GM19395 (cell line): ENCODE measurements at regions not wholly inside any gene's neighbourhood (a gene's known extent, or its start where the extent isn't known, plus 50 kb on each side); places are given as distances from the start of the nearest gene placed in this dataset.

Experiments
- ATAC-seq: cut with Tn5 transposase; IDR thresholded peaks from one replicate; pipeline ENCODE4 v1.9.1; 2021; ENCODE audit warnings: mild to moderate bottlenecking, moderate library complexity; ENCODE audit not compliant: unreplicated experiment

DNA sequence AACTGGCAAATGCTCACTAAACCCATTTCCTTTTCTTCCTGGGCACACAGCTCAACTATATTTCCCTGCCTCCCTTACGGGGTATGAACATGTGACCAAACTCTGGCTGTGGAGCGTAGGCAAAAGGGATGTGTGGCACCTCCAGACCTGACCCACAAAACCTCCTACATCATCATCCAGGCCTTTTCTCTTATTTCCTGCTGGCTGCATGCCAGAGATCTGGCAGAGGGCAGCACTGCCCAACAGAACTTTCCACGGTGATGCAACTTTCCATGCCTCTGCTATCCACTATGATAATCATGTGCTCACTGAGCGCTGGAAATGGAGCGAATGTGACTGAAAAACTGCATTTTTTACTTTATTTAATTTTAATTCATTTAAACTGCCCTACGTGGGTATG lies 99.6 kb upstream of the CACNA1E start:
- no peak for ATAC-seq

DNA sequence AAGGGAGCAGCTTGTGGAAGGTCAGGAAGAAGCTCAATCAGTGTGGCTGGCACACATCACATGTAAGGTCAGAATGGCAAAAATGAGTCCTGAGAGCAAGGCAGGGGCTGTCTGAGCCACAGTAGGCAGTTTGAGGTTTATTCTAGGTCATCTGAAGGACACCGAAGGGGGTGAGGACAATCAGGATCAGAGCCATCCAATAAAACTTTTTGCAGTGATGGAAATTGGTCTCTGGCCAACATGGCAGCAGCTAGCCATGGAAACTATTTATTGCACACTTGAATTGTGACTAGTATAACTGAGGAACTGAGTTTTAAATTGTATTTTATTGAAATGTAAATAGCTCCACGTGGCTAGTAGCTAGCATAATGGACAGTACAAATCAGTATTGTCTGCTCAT lies 97.0 kb upstream of the CACNA1E start:
- no peak for ATAC-seq

DNA sequence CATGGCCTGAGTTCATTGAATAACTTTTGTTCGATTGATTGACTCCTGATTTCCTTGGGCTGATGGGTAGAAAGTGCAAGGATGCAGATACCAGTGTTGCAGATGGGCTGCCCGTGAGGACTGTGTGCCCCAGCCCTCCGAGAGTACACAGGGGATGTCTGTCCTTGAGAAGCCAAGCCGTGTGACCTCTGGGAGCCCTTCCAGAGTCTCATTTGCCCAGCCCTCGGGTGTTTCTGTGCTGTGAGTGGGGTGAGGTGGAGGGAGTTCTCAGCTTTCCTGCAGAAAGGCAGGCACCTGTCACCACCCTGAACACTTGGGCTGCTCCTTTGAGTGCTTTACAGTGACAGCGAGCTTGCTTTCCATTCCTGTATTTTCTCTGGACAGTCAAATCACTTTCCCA lies 96.4 kb upstream of the CACNA1E start:
- ATAC-seq = no peak

DNA sequence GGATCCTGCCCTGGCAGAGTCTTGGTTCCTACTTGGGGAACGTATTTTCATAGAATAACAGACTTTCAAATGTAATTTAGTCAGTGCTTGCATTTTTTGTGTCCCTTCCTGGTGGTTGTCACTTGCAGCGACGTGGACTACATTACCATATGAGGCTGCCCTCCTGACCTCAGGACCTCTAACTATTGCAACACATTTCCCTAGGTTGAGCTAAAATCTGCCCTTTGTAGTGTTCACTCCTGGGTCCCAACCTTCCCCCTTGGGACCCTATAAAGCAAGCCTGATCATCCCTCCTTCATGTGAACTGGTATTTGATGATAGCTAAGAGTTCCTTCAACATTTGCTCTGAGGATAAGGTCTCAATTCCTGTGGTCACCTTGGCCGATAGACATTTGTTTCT lies 95.6 kb upstream of the CACNA1E start:
- no peak for ATAC-seq

DNA sequence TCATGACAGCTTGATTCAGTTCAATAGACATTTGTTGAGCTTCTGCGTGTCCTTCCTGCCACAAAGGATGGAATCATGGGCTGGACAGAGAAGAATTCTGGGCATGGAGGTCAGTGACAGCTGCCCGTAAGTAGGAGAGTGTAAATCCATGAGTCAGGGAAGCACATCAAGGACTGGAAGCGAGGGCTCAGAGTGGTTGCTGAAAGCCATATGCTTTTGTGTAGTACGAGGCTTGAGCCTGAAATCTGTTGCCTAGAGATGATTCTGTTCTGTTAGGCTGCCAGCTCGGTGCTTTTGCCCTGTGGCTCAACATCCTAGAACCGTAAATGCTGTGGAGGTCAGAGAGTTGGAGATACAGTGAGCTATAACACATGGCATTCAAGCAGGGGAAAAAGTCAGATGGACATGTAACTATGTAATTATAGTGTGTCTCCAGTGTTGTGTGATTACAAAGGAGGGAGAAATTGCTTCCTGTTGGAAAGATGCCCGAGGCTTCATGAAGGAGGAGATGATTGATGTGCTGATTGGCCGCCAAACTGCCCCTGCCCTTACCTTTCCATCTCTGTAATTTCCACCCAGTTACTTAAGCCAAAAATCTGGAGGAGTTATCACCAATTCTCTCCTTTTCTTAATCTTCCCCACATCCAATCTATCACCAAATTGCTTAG lies 92.8 kb upstream of the CACNA1E start:
- ATAC-seq = no peak

DNA sequence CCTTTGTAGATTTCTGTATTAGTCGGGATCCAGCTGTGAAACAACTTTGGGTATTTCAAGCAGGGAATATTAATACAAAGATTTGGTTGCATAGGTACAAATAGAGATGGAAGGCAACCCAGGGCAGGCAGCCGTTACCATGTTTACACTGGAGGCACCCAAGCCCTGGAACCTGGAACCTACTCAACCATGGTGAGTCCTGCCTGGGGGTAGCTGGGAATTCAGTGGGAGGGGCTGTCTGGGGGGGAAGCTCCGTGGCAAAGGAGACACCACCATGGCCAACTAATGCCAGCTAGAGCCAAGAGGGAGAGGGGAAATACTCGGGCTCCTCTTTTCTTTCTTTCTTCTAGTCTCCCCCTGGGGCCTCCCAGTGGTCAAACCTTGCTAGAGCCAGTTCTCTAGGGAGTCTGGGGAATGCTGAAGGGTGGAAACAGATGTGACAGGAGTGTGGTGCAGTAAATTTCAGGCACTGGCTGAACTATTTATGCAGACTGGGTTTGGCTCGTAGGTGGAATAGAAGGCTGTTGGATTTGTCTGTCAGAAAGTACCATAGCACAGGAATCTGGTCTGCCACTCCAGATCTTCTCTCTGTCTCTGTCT lies 91.9 kb upstream of the CACNA1E start:
- no peak for ATAC-seq

DNA sequence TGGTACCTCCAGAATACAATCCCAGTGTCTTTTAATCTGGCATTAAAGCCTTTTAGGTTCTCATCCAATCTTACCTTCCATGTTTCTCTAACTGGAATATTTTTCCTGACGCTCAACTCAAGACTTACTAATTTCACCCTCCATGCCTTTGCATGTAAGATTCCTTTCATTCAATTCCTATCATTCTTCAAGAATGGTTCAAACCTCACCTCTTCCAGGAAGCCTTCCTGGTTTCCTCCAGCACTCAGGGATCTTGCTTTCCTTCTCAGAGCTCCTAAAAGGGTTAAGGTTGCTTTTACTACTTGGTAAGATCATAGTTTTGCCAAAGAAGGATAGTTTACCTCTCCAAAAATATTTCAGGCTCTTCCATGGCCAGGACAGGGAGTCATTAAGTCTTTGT lies 91.2 kb upstream of the CACNA1E start:
- no peak for ATAC-seq

DNA sequence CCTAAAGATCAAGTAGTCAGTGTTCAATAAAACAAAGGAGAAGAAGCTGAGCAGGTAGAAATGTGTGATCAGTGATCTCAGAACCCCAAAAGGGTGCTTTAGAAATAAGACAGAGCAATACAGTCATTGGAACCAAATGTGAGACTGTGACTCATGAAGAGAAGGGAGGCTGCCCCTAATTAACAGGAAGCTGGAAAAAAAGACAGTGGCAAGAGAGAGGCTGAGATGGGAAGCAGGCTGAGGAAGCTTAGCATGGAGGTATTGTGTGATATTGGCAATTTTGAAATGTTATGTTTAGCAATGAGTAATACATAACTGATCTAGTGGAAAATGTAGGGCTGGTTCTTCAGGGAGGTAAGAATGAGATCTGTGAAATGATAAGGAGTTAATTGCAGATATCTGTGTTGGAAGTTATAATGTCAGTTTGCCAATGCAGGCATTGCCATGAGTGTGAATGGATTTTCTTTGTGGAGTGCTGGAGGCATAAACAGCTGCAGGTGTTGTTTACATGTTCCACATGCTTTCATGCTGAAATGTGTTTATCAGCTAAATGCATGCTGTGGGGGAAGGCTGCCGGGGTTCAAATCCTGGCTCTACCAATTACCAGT lies 90.6 kb upstream of the CACNA1E start:
- no peak for ATAC-seq

DNA sequence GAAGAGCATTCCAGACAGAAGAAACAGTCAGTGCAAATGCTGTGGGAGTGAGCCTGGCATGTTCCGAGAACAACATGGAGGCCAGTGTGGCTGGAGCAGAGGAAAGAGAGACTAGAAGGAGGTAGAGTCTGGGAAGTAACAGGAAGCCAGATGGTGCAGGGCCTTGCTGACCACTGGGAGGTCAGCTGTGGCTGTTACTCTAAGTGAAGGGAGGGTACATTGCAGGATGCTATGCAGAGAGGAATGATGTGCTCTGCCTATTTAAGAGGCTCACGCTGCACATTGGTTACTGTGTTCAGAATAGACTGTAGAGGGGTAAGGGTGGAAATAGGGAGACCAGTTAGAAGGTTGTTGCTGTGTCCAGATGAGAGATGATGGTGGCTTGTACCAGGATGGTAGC lies 88.6 kb upstream of the CACNA1E start:
- no peak for ATAC-seq

DNA sequence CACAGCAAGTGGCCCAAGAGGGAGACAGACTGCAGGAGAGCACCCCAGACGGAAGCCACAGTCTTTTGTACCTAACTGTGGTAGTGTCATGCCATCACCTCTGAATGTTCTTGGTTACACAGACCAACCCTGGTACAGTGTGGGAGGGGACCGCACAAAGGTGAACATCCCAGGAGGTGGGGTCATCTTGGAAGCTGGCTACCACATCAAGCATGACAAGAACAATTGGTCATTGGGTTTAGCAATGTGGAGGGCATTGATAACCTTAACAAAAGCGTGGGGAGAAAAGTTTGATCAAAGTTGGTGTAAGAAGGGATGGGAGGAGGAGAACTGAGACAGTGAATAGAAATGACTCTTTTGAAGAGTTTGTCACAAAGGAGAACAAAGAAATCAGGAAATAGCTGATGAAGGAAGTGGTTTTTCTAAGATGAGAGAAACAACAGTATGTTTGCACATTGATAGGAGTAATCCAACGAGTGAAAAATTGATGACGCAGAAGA lies 87.1 kb upstream of the CACNA1E start:
- no peak for ATAC-seq

DNA sequence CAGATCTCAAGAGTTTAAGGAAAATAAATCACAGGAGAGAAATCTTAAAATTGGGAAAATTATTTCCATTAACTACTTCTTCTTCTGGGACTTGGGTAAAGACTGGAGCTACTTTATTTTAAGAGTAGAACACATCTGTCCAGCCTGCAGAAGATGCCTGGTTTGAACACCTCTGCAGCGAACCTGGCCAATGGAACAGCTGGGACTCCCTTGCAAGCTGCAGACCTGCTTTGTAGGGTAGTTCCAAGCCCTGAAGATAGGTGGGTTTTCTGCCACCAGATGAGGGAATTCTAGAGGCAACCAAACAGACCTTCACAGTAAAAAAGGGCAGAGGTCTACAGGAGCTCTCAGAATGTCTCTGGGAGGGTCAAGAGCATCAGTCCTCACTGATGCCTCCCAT lies 86.5 kb upstream of the CACNA1E start:
- no peak for ATAC-seq

DNA sequence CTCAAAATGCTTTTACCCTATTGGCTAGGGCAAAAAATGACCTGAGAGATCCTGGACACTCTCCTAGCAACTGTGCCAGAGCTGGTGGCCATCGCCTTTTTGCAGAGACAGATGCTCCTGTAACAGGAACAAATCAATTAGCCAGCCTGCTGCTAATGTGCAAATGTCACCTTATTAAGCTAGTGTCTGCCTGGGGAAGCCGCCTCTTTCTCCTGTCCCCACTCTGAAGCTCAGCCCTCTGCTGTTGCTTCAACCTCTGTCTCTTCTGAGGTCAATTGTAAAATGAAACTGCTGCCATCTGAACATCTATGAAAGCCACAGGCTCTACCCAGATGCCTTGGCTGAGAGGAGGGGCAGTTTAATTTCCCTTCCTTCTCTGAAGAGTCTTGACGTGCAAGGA lies 85.5 kb upstream of the CACNA1E start:
- ATAC-seq = peak; percentile 68

DNA sequence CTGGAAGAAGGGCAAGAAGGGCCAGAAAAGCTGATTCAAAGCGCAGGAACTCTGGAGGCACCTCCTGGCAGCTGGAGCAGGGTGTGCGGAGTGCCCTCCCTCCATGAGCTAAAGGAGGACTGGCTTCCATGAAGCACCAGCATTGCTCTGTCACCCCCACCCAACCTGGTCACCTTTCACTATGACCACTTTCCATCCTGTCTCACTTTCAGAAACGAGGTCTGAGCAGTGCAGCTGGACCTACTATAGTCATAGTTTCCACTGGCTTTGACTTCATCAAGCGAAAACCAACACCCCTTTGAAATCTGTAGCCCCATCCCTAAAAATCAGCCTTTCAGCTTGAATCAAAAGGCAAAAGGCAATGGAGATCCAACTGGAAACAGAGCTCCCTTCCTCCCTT lies 84.8 kb upstream of the CACNA1E start:
- peak; percentile 87 for ATAC-seq

DNA sequence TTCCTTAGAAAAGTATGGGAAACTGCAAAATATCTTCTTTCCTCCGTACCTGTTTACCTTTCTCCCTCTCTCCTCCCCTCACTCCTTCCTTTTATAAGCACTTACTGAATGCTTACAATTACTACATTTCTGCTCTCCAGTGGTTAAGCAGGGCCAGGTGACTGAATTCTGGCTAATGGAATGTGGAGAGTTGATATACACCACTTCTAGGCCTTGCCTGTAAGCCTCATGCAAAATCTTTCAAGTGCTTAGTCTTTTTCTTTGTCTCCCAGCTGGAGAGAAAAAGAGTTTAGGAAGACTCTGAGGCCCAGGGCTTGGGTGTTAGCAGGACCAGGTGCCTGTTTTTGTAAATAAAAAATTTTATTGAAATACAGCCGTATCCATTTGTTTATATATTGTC lies 77.7 kb upstream of the CACNA1E start:
- ATAC-seq = no peak

DNA sequence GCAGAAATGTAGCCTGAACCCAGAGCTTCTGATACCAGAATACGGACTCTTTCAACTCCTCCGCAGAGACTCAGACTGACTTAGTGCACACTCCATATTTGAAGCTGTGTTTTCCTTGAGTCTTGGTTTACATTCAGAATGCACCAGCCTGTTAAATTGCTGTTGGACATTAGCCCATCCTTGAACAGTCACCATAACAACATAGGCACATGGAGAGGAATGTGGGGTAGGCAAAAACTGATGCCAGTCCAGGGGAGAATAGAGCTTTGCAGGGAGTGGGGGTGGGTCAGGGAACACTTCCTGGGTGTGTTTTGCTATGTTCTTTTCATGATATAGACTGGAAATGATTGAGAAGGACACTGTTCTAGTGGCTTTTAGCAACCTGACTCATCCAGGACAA lies 76.3 kb upstream of the CACNA1E start:
- no peak for ATAC-seq

DNA sequence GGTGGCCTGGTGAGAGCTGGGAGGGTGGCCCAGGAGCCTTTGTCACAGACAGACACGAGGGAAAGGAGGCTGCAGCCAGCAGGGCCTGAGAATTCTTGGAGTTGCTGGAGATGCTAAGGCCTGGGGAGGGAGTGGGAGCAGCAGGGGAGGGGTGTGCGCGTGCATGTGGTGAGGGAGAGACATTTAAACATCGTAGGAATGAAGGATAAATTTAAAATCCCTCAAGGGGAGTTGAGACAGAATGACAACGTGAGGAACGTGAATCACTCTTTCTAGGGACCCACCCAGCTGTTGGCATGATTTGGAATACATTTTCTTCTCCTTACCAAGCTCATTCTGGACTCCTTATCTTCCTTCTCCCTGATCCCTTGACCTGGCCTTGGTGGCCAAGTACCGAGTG lies 73.3 kb upstream of the CACNA1E start:
- ATAC-seq = no peak

DNA sequence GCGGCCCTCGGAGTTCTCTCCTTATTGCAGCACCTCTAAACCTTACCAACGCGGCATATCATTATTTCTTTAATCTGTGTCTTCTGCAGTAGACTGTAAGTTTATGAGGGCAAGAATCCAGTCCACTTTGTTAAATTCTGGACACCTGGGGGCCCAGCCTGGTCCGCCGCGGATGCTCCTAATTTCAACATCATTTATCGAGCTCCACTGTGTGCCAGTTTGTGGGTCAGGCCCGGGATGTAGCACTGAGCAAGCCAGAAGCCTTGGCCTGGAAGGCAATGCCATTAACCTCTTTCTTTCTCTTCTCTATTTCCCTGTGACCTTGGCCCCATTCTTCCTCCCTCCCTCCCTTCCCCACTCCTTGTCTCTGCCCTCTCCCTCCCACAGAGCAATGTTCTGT lies 70.6 kb upstream of the CACNA1E start:
- ATAC-seq = no peak

DNA sequence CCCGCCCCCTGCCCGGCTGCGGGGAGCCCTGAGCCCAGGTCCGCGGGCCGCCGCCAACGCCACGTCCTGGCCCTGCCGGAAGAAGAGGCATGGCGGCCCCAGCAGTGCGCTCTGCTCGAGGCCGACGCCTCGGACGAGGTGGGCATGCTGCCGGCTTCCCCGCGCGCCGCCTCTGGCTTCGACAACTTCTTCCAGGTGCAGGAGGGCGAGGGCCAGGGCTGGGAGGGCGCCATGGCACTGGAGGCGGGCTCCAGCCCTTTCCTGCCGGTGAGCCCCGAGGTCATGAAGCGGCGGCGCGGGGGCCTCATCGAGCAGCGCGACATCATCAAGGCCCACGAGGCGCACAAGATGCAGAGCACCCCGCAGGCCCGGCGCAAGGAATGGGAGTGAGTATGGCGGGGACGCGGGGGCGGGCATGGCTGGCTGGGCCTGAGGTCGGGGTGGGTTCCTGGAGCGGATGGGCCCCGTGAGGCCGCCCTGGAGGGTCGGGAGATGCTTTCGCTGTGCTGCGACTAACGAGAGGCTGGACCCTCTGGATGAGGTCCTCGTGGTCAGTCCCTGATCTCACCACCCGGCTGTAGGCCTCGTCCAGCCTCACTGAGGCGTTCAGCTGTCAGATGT lies 70.0 kb upstream of the CACNA1E start:
- no peak for ATAC-seq

DNA sequence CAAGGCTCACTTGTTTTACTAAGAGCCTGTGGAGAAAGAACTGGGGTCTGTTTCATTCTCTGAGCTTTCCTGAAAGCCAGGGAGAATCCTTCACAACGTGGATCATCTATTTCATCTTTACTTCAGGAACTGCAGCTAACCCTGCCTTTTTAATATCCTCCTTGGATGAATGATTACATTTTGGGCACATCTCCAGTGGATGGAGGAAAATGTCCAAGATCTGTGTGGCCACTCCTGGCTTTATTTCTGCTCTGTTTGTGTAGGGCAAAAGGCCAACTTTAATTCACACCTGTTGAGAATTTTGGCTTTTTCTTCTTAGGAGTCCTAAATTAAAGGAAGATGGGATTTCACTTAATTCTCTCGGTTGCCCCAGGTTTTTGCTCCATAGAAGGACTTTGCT lies 69.5 kb upstream of the CACNA1E start:
- ATAC-seq = no peak

DNA sequence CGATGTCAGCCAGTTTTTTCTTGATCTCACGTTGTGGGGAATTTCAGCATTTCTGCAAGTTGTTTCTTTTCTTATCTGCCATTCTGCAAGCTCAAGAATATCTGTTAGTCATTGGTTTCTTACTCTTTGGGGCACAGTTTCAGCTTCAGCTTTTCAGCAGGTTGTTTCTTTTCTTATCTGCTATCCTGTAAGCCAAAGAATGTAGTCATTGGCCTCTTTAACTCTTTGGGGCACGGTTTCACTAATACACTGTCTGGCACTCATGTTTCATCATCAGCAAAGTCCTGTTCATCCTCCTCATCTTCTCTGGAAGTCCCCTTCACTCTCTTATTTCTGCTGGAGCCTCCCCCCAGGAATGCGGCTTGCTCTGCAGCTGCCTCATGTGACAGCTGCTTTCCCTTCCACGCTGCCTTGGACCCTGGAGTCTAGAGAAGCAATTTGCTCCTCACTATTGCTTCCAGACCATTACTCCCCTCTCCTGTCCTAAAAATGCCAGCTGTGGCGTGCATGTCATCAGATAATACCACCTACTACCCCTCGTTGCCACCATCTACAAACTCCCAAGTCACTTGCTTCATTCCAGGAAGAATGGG lies 67.0 kb upstream of the CACNA1E start:
- no peak for ATAC-seq

DNA sequence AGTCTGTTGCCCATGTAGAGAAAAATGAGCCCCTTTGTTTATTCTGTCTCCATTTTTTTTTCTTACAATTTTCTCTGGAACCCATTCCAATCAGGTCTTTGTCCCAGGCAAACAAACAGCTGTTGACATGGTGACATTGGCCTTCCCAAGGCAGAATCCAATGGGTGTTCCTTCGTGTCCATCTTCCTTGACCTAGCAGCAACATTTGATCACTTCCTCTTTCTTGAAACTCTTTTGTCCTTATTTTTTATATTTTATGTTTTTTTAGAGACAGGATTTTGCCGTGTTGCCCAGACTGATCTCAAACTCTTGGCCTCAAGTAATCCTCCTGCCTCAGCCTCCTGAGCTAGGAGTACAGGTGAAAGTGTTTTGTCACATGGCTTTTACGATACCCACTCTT lies 65.4 kb upstream of the CACNA1E start:
- ATAC-seq = no peak
